Activated T-cell treated with anti-CD3 and anti-CD28 coated beads, Interleukin-2, amount 50 U/mL, for 72 hours (primary cell): ENCODE measurements at regions not wholly inside any gene's neighbourhood (a gene's known extent, or its start where the extent isn't known, plus 50 kb on each side); places are given as distances from the start of the nearest gene placed in this dataset.

Source experiments
- ATAC-seq, 2 donors: fragments of 150-1000 bp; cut with Tn5 transposase; replicated peaks in 1 of 2; 2 replicates each; pipeline ENCODE4 v1.10.0; 2021; ENCODE audit warnings: moderate library complexity in 2 of 2, mild to moderate bottlenecking in 1 of 2
- DNase-seq, 2 donors: peaks; one replicate each; pipeline ENCODE4 v3.0.0; 2021 to 2022; ENCODE audit warnings: mixed read lengths in 1 of 2
- H3K27ac Mint-ChIP-seq: one replicate; pipeline ENCODE4 v1.8.0; 2022; ENCODE audit warnings: mild to moderate bottlenecking, moderate library complexity, mixed read lengths
- H3K27me3 Mint-ChIP-seq: one replicate; pipeline ENCODE4 v1.8.0; 2022; ENCODE audit warnings: low read depth, mixed read lengths
- H3K36me3 Mint-ChIP-seq, 2 donors: one replicate each; pipeline ENCODE4 v1.8.0; 2022; ENCODE audit warnings: mixed read lengths in 2 of 2, mild to moderate bottlenecking in 1 of 2; ENCODE audit not compliant: insufficient read depth in 2 of 2
- H3K4me1 Mint-ChIP-seq: one replicate; pipeline ENCODE4 v1.8.0; 2022; ENCODE audit warnings: low read depth, mixed read lengths
- H3K4me3 Mint-ChIP-seq, 2 donors: one replicate each; pipeline ENCODE4 v1.8.0; 2022; ENCODE audit warnings: mild to moderate bottlenecking in 2 of 2, mixed read lengths in 2 of 2, moderate library complexity in 2 of 2
- H3K9me3 Mint-ChIP-seq, 2 donors: one replicate each; pipeline ENCODE4 v1.8.0; 2022; ENCODE audit warnings: mixed read lengths in 2 of 2

GRCh38 chr12:46941981-46942380, 116.2 kb upstream of the SLC38A4 start:
- Mint-ChIP-seq H3K4me3 (no peak overlapping the region), H3K4me1 (no peaks in the 10 kb centered on the region), H3K9me3 (no peaks in the 10 kb centered on the region), H3K27me3 (peaks cover 1% of the 10 kb centered on the region), H3K27ac (no peak overlapping the region), H3K36me3 (no peaks in the 10 kb centered on the region)
- ATAC-seq, result no peak
- DNase-seq, result no peak

- no peaks in the 10 kb centered on the region for H3K9me3 Mint-ChIP-seq
- no peaks in the 10 kb centered on the region for H3K27me3 Mint-ChIP-seq
- ATAC-seq (no peak), DNase-seq (no peak)
- H3K27ac Mint-ChIP-seq, result no peak overlapping the region
- H3K4me1 Mint-ChIP-seq, result no peaks in the 10 kb centered on the region
- H3K36me3 Mint-ChIP-seq, result no peaks in the 10 kb centered on the region
- H3K4me3 Mint-ChIP-seq, result no peak overlapping the region
Measured at GRCh38 chr12:46942579-46942978, 116.8 kb upstream of the SLC38A4 start.

DNA sequence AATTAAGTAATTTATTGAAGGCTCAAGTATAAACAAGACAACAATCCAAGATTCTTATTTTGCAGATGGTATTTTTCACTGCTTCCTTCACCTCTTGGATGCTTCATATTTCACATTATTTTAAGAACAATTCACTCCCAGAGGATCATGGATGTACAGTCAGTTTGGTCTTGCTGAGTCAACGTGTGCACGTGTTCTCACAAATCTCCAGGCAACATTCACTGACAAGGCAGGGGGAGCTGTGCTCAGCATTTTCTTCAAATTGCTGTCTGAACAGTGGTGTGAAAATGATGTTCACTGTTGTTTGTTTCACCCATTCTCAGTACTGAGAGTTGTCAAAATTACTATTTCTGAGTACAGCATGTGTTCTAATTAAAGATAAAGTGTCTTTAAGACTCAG, 118.3 kb upstream of the SLC38A4 start:
- H3K27ac Mint-ChIP-seq, result no peak overlapping the region
- H3K4me1 Mint-ChIP-seq, result no peaks in the 10 kb centered on the region
- ATAC-seq, result no peak
- H3K9me3 Mint-ChIP-seq, result no peaks in the 10 kb centered on the region
- no peaks in the 10 kb centered on the region for H3K27me3 Mint-ChIP-seq
- no peak overlapping the region for H3K4me3 Mint-ChIP-seq
- DNase-seq, result no peak
- no peaks in the 10 kb centered on the region for H3K36me3 Mint-ChIP-seq

DNA sequence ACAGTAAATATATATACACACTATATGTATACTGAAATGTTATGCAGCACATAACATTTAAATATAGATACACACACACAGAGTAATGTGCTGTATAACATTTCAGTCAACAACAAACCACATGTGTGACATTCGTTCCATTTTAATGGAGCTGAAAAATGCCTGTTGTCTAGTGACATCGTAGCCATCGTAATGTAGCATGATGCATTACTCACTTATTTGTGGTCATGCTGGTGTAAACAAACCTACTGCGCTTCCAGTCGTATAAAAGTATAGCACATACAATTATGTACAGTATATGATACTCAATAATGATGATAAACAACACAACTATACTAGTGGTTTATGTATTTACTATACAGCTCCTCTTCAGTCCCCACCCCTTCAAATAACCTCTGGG, 119.0 kb upstream of the SLC38A4 start:
- H3K27ac Mint-ChIP-seq, result no peak overlapping the region
- DNase-seq (no peak), ATAC-seq (no peak)
- H3K36me3 Mint-ChIP-seq, result no peaks in the 10 kb centered on the region
- no peaks in the 10 kb centered on the region for H3K9me3 Mint-ChIP-seq
- no peaks in the 10 kb centered on the region for H3K4me1 Mint-ChIP-seq
- H3K4me3 Mint-ChIP-seq, result no peak overlapping the region
- H3K27me3 Mint-ChIP-seq, result no peaks in the 10 kb centered on the region

- Mint-ChIP-seq H3K4me1 (no peaks in the 10 kb centered on the region), H3K4me3 (no peak overlapping the region), H3K27me3 (no peaks in the 10 kb centered on the region), H3K36me3 (no peaks in the 10 kb centered on the region), H3K27ac (no peak overlapping the region), H3K9me3 (no peaks in the 10 kb centered on the region)
- DNase-seq, result no peak
- no peak for ATAC-seq
Measured at GRCh38 chr12:46945591-46945990, 119.8 kb upstream of the SLC38A4 start.

- no peaks in the 10 kb centered on the region for H3K27me3 Mint-ChIP-seq
- DNase-seq (no peak), ATAC-seq (no peak)
- H3K36me3 Mint-ChIP-seq, result no peaks in the 10 kb centered on the region
- no peaks in the 10 kb centered on the region for H3K4me1 Mint-ChIP-seq
- no peaks in the 10 kb centered on the region for H3K9me3 Mint-ChIP-seq
- H3K27ac Mint-ChIP-seq, result no peak overlapping the region
- H3K4me3 Mint-ChIP-seq, result no peak overlapping the region
Measured at GRCh38 chr12:46946137-46946536, 120.3 kb upstream of the SLC38A4 start.

- ATAC-seq (no peak), DNase-seq (no peak)
- Mint-ChIP-seq H3K36me3 (no peaks in the 10 kb centered on the region), H3K27ac (no peak overlapping the region), H3K27me3 (peaks cover 8% of the 10 kb centered on the region), H3K4me1 (no peaks in the 10 kb centered on the region), H3K4me3 (no peak overlapping the region), H3K9me3 (no peaks in the 10 kb centered on the region)
Measured at GRCh38 chr12:46948936-46949545, 123.2 kb upstream of the SLC38A4 start.

- Mint-ChIP-seq H3K27me3 (peaks cover 12% of the 10 kb centered on the region), H3K9me3 (no peaks in the 10 kb centered on the region), H3K27ac (no peak overlapping the region), H3K4me1 (no peaks in the 10 kb centered on the region), H3K4me3 (no peak overlapping the region), H3K36me3 (no peaks in the 10 kb centered on the region)
- DNase-seq, result no peak
- ATAC-seq, result no peak
Measured at GRCh38 chr12:46950094-46950493, 124.3 kb upstream of the SLC38A4 start.

DNA sequence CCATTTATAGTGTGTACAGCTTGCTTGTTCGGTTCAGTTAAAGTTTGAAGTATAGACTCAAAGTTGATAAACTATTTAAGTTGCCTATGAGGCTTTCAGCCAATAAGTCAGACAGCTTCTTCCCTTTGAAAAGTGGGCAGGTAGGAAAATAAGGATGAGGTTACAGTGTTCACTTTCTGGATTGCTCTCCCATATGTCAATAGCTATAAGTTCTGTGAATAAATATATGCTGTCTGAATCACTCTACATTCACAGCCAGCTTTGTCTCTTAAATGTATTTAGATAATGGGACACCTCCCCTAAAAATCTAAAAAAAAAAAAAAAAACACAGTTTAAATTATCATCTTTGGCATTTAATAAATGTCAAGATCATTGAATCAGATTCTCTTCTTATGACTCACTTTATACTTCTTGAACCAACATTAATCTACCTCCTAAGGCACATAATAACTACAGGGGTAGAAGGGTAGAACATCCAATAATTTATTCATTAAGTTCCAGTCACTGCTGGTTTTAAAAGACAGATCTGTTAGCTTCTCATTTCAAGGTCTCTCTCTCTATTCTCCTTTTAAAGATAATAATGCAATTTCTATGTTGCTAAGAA, 126.4 kb upstream of the PCED1B start:
- ATAC-seq (no peak), DNase-seq (no peak)
- H3K4me3 Mint-ChIP-seq, result no peak overlapping the region
- no peaks in the 10 kb centered on the region for H3K36me3 Mint-ChIP-seq
- peaks cover 12% of the 10 kb centered on the region for H3K27me3 Mint-ChIP-seq
- no peak overlapping the region for H3K27ac Mint-ChIP-seq
- no peaks in the 10 kb centered on the region for H3K4me1 Mint-ChIP-seq
- H3K9me3 Mint-ChIP-seq, result no peaks in the 10 kb centered on the region

- Mint-ChIP-seq H3K27ac (no peak overlapping the region), H3K9me3 (no peaks in the 10 kb centered on the region), H3K4me3 (no peak overlapping the region), H3K36me3 (no peaks in the 10 kb centered on the region), H3K4me1 (peaks cover 5% of the 10 kb centered on the region), H3K27me3 (peaks cover 12% of the 10 kb centered on the region)
- no peak for ATAC-seq
- DNase-seq, result no peak
Measured at GRCh38 chr12:46956451-46957035, 122.9 kb upstream of the PCED1B start.

- peaks cover 12% of the 10 kb centered on the region for H3K27me3 Mint-ChIP-seq
- DNase-seq (no peak), ATAC-seq (no peak)
- H3K4me1 Mint-ChIP-seq, result peaks cover 5% of the 10 kb centered on the region
- H3K9me3 Mint-ChIP-seq, result no peaks in the 10 kb centered on the region
- H3K4me3 Mint-ChIP-seq, result no peak overlapping the region
- no peak overlapping the region for H3K27ac Mint-ChIP-seq
- no peaks in the 10 kb centered on the region for H3K36me3 Mint-ChIP-seq
Measured at GRCh38 chr12:46958053-46958452, 121.4 kb upstream of the PCED1B start.

GRCh38 chr12:46958599-46959290, 120.7 kb upstream of the PCED1B start:
- no peak overlapping the region for H3K4me3 Mint-ChIP-seq
- ATAC-seq, result no peak
- no peak overlapping the region for H3K27ac Mint-ChIP-seq
- no peaks in the 10 kb centered on the region for H3K9me3 Mint-ChIP-seq
- no peaks in the 10 kb centered on the region for H3K36me3 Mint-ChIP-seq
- H3K27me3 Mint-ChIP-seq, result peaks cover 7% of the 10 kb centered on the region
- DNase-seq, result no peak
- H3K4me1 Mint-ChIP-seq, result peaks cover 5% of the 10 kb centered on the region

GRCh38 chr12:46959502-46959901, 119.9 kb upstream of the PCED1B start:
- H3K9me3 Mint-ChIP-seq, result no peaks in the 10 kb centered on the region
- H3K4me1 Mint-ChIP-seq, result peaks cover 5% of the 10 kb centered on the region
- no peak overlapping the region for H3K27ac Mint-ChIP-seq
- no peaks in the 10 kb centered on the region for H3K27me3 Mint-ChIP-seq
- ATAC-seq, result no peak
- H3K4me3 Mint-ChIP-seq, result no peak overlapping the region
- H3K36me3 Mint-ChIP-seq, result no peaks in the 10 kb centered on the region
- DNase-seq, result no peak
